ENCODE measurements at regions not wholly inside any gene's neighbourhood (a gene's known extent, or its start where the extent isn't known, plus 50 kb on each side); places are given as distances from the start of the nearest gene placed in this dataset.

- no peak for DNase-seq
- Histone ChIP-seq H3K4me2 (ENCODE audit: low read length) (no peak overlapping the region), H3K9me3 (ENCODE audit: low read length) (peaks cover 16% of the 10 kb centered on the region), H3K79me2 (ENCODE audit: low read length) (no peaks in the 10 kb centered on the region), H3K4me1 (ENCODE audit: insufficient read depth, low read length) (no peaks in the 10 kb centered on the region), H3K9me2 (replicated peaks; ENCODE audit: low read length) (no peaks in the 10 kb centered on the region), H3K9ac (ENCODE audit: low read length) (no peak overlapping the region), H4K20me1 (ENCODE audit: low read length) (no peaks in the 10 kb centered on the region), H3K27me3 (ENCODE audit: low read length) (no peaks in the 10 kb centered on the region), H2AFZ (ENCODE audit: low read length) (no peak overlapping the region), H3K36me3 (ENCODE audit: low read depth, low read length) (no peaks in the 10 kb centered on the region; the same call in 1 of the 2 replicates), H3F3A (ENCODE audit: low read length, unreplicated experiment) (no peaks in the 10 kb centered on the region), H3K4me3 (ENCODE audit: low read length) (no peak overlapping the region), H3K27ac (ENCODE audit: low read length) (no peak overlapping the region)
- TF ChIP-seq EZH2phosphoT487 (IDR thresholded peaks at IDR 0.05; ENCODE audit: borderline replicate concordance, low read length) (no peak), EZH2 (IDR thresholded peaks at IDR 0.05; ENCODE audit: low read length, unreplicated experiment) (no peak)
- TF ChIP-seq, protein P1, sequence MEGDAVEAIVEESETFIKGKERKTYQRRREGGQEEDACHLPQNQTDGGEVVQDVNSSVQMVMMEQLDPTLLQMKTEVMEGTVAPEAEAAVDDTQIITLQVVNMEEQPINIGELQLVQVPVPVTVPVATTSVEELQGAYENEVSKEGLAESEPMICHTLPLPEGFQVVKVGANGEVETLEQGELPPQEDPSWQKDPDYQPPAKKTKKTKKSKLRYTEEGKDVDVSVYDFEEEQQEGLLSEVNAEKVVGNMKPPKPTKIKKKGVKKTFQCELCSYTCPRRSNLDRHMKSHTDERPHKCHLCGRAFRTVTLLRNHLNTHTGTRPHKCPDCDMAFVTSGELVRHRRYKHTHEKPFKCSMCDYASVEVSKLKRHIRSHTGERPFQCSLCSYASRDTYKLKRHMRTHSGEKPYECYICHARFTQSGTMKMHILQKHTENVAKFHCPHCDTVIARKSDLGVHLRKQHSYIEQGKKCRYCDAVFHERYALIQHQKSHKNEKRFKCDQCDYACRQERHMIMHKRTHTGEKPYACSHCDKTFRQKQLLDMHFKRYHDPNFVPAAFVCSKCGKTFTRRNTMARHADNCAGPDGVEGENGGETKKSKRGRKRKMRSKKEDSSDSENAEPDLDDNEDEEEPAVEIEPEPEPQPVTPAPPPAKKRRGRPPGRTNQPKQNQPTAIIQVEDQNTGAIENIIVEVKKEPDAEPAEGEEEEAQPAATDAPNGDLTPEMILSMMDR (conservative IDR thresholded peaks at IDR 0.05; ENCODE audit: low read depth, low read length), result no peak
- no TSS peak for BruUV-seq (replicated peaks)
- CTCF ChIA-PET, result no interaction called here
- ATAC-seq, result no peak
- POLR2A ChIA-PET (ENCODE audit: unreplicated experiment), result no interaction called here
- intact Hi-C loops (cut with micrococcal nuclease), result no loop called here
Measured at GRCh38 chr2:180334514-180334913, 327.4 kb upstream of the CWC22 start.

- Histone ChIP-seq H3K79me2 (ENCODE audit: low read length) (no peaks in the 10 kb centered on the region), H3K9me2 (replicated peaks; ENCODE audit: low read length) (no peaks in the 10 kb centered on the region), H3F3A (ENCODE audit: low read length, unreplicated experiment) (no peaks in the 10 kb centered on the region), H3K4me3 (ENCODE audit: low read length) (no peak overlapping the region), H4K20me1 (ENCODE audit: low read length) (no peaks in the 10 kb centered on the region), H3K27ac (ENCODE audit: low read length) (no peak overlapping the region), H3K9ac (ENCODE audit: low read length) (no peak overlapping the region), H3K36me3 (ENCODE audit: low read depth, low read length) (no peaks in the 10 kb centered on the region), H3K27me3 (ENCODE audit: low read length) (no peaks in the 10 kb centered on the region), H2AFZ (ENCODE audit: low read length) (no peak overlapping the region), H3K4me1 (ENCODE audit: insufficient read depth, low read length) (no peaks in the 10 kb centered on the region), H3K9me3 (ENCODE audit: low read length) (no peaks in the 10 kb centered on the region), H3K4me2 (ENCODE audit: low read length) (no peak overlapping the region)
- ChIA-PET POLR2A (ENCODE audit: unreplicated experiment) (no interaction called here), CTCF (no interaction called here)
- intact Hi-C loops (cut with micrococcal nuclease), result no loop called here
- BruUV-seq (replicated peaks), result no TSS peak
- TF ChIP-seq EZH2 (IDR thresholded peaks at IDR 0.05; ENCODE audit: low read length, unreplicated experiment) (no peak), EZH2phosphoT487 (IDR thresholded peaks at IDR 0.05; ENCODE audit: borderline replicate concordance, low read length) (no peak)
- TF ChIP-seq, protein P1 (conservative IDR thresholded peaks at IDR 0.05; ENCODE audit: low read depth, low read length), result no peak
- ATAC-seq (no peak), DNase-seq (no peak)
Measured at GRCh38 chr2:180328795-180329422, 321.8 kb upstream of the CWC22 start.

GRCh38 chr2:180327185-180327584 lies 320.1 kb upstream of the CWC22 start:
- Histone ChIP-seq H3K9me2 (replicated peaks; ENCODE audit: low read length) (no peaks in the 10 kb centered on the region), H3K79me2 (ENCODE audit: low read length) (no peaks in the 10 kb centered on the region), H3K4me1 (ENCODE audit: insufficient read depth, low read length) (no peaks in the 10 kb centered on the region; the same call in 1 of the 2 replicates), H3K36me3 (ENCODE audit: low read depth, low read length) (no peaks in the 10 kb centered on the region), H3K9me3 (ENCODE audit: low read length) (no peaks in the 10 kb centered on the region), H4K20me1 (ENCODE audit: low read length) (no peaks in the 10 kb centered on the region), H2AFZ (ENCODE audit: low read length) (no peak overlapping the region), H3K4me3 (ENCODE audit: low read length) (no peak overlapping the region), H3F3A (ENCODE audit: low read length, unreplicated experiment) (no peaks in the 10 kb centered on the region), H3K9ac (ENCODE audit: low read length) (no peak overlapping the region), H3K27me3 (ENCODE audit: low read length) (no peaks in the 10 kb centered on the region), H3K4me2 (ENCODE audit: low read length) (no peak overlapping the region), H3K27ac (ENCODE audit: low read length) (no peak overlapping the region)
- ATAC-seq (no peak), DNase-seq (no peak)
- no TSS peak for BruUV-seq (replicated peaks)
- intact Hi-C loops (cut with micrococcal nuclease), result no loop called here
- ChIA-PET POLR2A (ENCODE audit: unreplicated experiment) (no interaction called here), CTCF (no interaction called here)
- TF ChIP-seq, protein P1 (conservative IDR thresholded peaks at IDR 0.05; ENCODE audit: low read depth, low read length), result no peak
- TF ChIP-seq EZH2 (IDR thresholded peaks at IDR 0.05; ENCODE audit: low read length, unreplicated experiment), result no peak
- no peak for TF ChIP-seq EZH2phosphoT487 (IDR thresholded peaks at IDR 0.05; ENCODE audit: borderline replicate concordance, low read length)
